ENCODE measurements at regions not wholly inside any gene's neighbourhood (a gene's known extent, or its start where the extent isn't known, plus 50 kb on each side); places are given as distances from the start of the nearest gene placed in this dataset.

DNA sequence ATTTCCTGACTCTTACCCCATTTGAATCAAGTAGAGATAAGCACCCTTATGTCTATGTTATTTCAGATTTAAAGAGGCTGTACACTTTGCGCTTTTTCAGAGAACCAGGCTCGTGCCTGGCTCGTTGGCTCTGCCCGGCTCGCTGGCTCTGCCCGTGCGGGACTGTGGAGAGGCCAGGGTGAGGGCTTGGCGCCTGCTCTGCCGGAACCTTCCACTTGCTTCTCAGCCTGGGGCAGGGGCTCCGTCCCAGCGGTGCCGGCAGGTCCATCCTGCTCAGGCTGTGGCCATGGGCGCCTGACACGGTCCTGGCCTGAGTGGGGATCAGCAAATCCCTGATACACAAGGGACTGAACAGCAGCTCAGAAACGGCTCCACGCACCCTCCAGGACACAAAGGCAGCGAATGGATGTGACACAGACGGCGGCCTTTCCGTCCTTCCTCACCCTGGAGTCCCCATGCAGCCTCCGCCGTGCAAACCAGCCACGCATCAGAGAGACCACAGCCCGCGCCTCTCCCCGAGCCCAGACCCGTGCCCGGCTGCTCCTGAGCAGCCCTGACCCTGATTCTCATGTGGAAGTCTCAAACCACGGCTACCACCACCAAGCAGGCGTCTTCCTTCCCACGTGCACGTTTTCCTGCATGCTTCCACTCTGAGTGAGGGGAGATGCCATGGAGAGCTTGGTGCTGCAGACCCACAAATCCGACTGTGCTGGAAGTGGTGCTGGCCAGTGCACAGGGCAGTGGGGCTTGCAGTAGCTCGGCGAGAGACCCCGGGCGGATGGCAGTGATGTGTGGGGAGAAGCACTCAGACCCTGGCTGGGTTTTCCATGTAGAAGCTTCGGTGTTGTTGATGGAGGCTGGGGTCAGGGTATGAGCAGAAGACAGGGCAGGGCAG is 233.9 kb downstream of the ERMARD start:
- WGBS, 2 donors (ENCODE audit: extremely low coverage in 2 of 2, insufficient read length in 2 of 2, insufficient replicate concordance in 1 of 2) = no CpG with 5 or more reads among the region's 38 CpGs
- peak overlapping the region; percentile 75 for H3K14ac ChIP-seq (ENCODE audit: low read length)
- no peak overlapping the region for H4K91ac ChIP-seq (ENCODE audit: low read depth, low read length, poor library complexity)
- no peaks in the 10 kb centered on the region for H3K9me3 ChIP-seq (replicated peaks in 1 of 2; ENCODE audit: control insufficient read depth in 2 of 2, insufficient read depth in 1 of 2, low read depth in 1 of 2, low read length in 2 of 2)
- no peaks in the 10 kb centered on the region for H3K27me3 ChIP-seq (ENCODE audit: control insufficient read depth in 3 of 3, insufficient read depth in 3 of 3, low read depth in 1 of 3, low read length in 3 of 3)
- H3K23ac ChIP-seq (ENCODE audit: low read depth, low read length, poor library complexity) = peak overlapping the region; percentile 19
- no peak overlapping the region for H2AFZ ChIP-seq (ENCODE audit: low read length)
- H3K79me1 ChIP-seq (ENCODE audit: low read depth, low read length) = peaks cover 1% of the 10 kb centered on the region
- H3K9ac ChIP-seq (ENCODE audit: low read depth, low read length, poor library complexity) = peak overlapping the region; percentile 12
- H2BK12ac ChIP-seq (ENCODE audit: low read length) = no peak overlapping the region
- no peak overlapping the region for H4K8ac ChIP-seq (ENCODE audit: low read depth, low read length)
- peak overlapping the region; percentile 60 for H2AK5ac ChIP-seq (ENCODE audit: low read depth, low read length)
- peak overlapping the region; percentile 38 for H3K18ac ChIP-seq (ENCODE audit: low read length)
- H2BK120ac ChIP-seq (ENCODE audit: low read depth, low read length) = no peak overlapping the region
- H3K4ac ChIP-seq (ENCODE audit: low read length) = no peak overlapping the region
- H3K4me1 ChIP-seq (ENCODE audit: control insufficient read depth in 2 of 2, insufficient read depth in 1 of 2, low read depth in 1 of 2, low read length in 2 of 2) = peaks cover 2 to 5% of the 10 kb centered on the region in 2 donors
- no peak for DNase-seq (ENCODE audit: low spot score)
- peaks cover 0 to 2% of the 10 kb centered on the region in 2 donors for H3K36me3 ChIP-seq (replicated peaks in 1 of 2; ENCODE audit: control insufficient read depth in 2 of 2, insufficient read depth in 2 of 2, low read length in 2 of 2)
- H2BK5ac ChIP-seq (ENCODE audit: low read length) = peak overlapping the region; percentile 29
- H3K4me2 ChIP-seq (ENCODE audit: insufficient read depth, low read length, poor library complexity, severe bottlenecking) = no peak overlapping the region
- H2BK15ac ChIP-seq (ENCODE audit: low read length) = peak overlapping the region; percentile 91
- no peak overlapping the region for H3K27ac ChIP-seq (replicated peaks; ENCODE audit: low read length)
- no peak overlapping the region for H3K4me3 ChIP-seq (ENCODE audit: low read length in 2 of 2)

GRCh38 chr6:169984181-169985120 is 233.0 kb downstream of the ERMARD start:
- H2AK5ac ChIP-seq (ENCODE audit: low read depth, low read length) = peak overlapping the region; percentile 68
- H3K27me3 ChIP-seq (ENCODE audit: control insufficient read depth in 3 of 3, insufficient read depth in 3 of 3, low read depth in 1 of 3, low read length in 3 of 3) = no peaks in the 10 kb centered on the region
- H3K27ac ChIP-seq (replicated peaks; ENCODE audit: low read length) = no peak overlapping the region
- no peak overlapping the region for H3K23ac ChIP-seq (ENCODE audit: low read depth, low read length, poor library complexity)
- H2BK15ac ChIP-seq (ENCODE audit: low read length) = peak overlapping the region; percentile 91
- peak overlapping the region; percentile 64 for H2BK120ac ChIP-seq (ENCODE audit: low read depth, low read length)
- H3K9ac ChIP-seq (ENCODE audit: low read depth, low read length, poor library complexity) = peak overlapping the region; percentile 50
- H3K4me3 ChIP-seq (ENCODE audit: low read length in 2 of 2) = no peak overlapping the region
- no peak overlapping the region for H4K91ac ChIP-seq (ENCODE audit: low read depth, low read length, poor library complexity)
- peak overlapping the region; percentile 75 for H2BK12ac ChIP-seq (ENCODE audit: low read length)
- H2BK5ac ChIP-seq (ENCODE audit: low read length) = no peak overlapping the region
- H2AFZ ChIP-seq (ENCODE audit: low read length) = no peak overlapping the region
- no peak overlapping the region for H3K4ac ChIP-seq (ENCODE audit: low read length)
- H3K36me3 ChIP-seq (replicated peaks in 1 of 2; ENCODE audit: control insufficient read depth in 2 of 2, insufficient read depth in 2 of 2, low read length in 2 of 2) = peaks cover 0 to under 1% of the 10 kb centered on the region in 2 donors
- no peak overlapping the region for H4K8ac ChIP-seq (ENCODE audit: low read depth, low read length)
- H3K9me3 ChIP-seq (replicated peaks in 1 of 2; ENCODE audit: control insufficient read depth in 2 of 2, insufficient read depth in 1 of 2, low read depth in 1 of 2, low read length in 2 of 2) = no peaks in the 10 kb centered on the region
- H3K4me2 ChIP-seq (ENCODE audit: insufficient read depth, low read length, poor library complexity, severe bottlenecking) = no peak overlapping the region
- H3K14ac ChIP-seq (ENCODE audit: low read length) = peak overlapping the region; percentile 84
- DNase-seq (ENCODE audit: low spot score) = no peak
- H3K18ac ChIP-seq (ENCODE audit: low read length) = peak overlapping the region; percentile 84
- H3K4me1 ChIP-seq (ENCODE audit: control insufficient read depth in 2 of 2, insufficient read depth in 1 of 2, low read depth in 1 of 2, low read length in 2 of 2) = peaks cover 2 to 4% of the 10 kb centered on the region in 2 donors
- WGBS, 2 donors (ENCODE audit: extremely low coverage in 2 of 2, insufficient read length in 2 of 2, insufficient replicate concordance in 1 of 2) = no CpG with 5 or more reads among the region's 40 CpGs
- H3K79me1 ChIP-seq (ENCODE audit: low read depth, low read length) = peaks cover 1% of the 10 kb centered on the region

DNA sequence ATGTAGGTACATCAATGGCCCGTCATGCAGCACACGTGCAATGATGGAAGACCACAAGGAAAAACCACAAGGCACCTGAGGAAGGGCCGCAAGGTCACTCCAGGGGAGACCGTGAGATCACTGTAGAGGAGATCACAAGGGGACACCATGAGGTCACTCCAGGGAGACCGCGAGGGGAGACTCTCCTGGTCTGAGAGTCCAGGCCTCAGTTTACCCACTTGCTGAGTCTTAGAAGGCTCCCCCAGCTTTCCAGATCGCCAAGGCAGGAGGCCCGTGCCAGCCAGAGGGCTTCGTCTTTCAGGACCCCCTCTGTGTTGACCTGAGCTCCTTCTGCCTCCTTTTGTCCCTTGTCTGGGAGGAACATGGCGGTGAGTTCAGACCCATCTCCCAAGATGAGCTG is 232.2 kb downstream of the ERMARD start:
- Histone ChIP-seq H3K4me1 (ENCODE audit: control insufficient read depth in 2 of 2, insufficient read depth in 1 of 2, low read depth in 1 of 2, low read length in 2 of 2) (peaks cover 2 to 4% of the 10 kb centered on the region in 2 donors), H4K91ac (ENCODE audit: low read depth, low read length, poor library complexity) (no peak overlapping the region), H2AFZ (ENCODE audit: low read length) (no peak overlapping the region), H2BK120ac (ENCODE audit: low read depth, low read length) (no peak overlapping the region), H3K9me3 (replicated peaks in 1 of 2; ENCODE audit: control insufficient read depth in 2 of 2, insufficient read depth in 1 of 2, low read depth in 1 of 2, low read length in 2 of 2) (no peaks in the 10 kb centered on the region), H2BK15ac (ENCODE audit: low read length) (peak overlapping the region; percentile 2), H3K14ac (ENCODE audit: low read length) (peak overlapping the region; percentile 84), H3K27ac (replicated peaks; ENCODE audit: low read length) (no peak overlapping the region), H3K4ac (ENCODE audit: low read length) (no peak overlapping the region), H3K9ac (ENCODE audit: low read depth, low read length, poor library complexity) (no peak overlapping the region), H3K18ac (ENCODE audit: low read length) (peak overlapping the region; percentile 27), H3K4me2 (ENCODE audit: insufficient read depth, low read length, poor library complexity, severe bottlenecking) (no peak overlapping the region), H3K23ac (ENCODE audit: low read depth, low read length, poor library complexity) (no peak overlapping the region), H2BK12ac (ENCODE audit: low read length) (no peak overlapping the region), H2BK5ac (ENCODE audit: low read length) (peak overlapping the region; percentile 16), H3K79me1 (ENCODE audit: low read depth, low read length) (peaks cover 1% of the 10 kb centered on the region), H2AK5ac (ENCODE audit: low read depth, low read length) (peak overlapping the region; percentile 53), H3K4me3 (ENCODE audit: low read length in 2 of 2) (no peak overlapping the region), H3K27me3 (ENCODE audit: control insufficient read depth in 3 of 3, insufficient read depth in 3 of 3, low read depth in 1 of 3, low read length in 3 of 3) (no peaks in the 10 kb centered on the region), H4K8ac (ENCODE audit: low read depth, low read length) (no peak overlapping the region), H3K36me3 (replicated peaks in 1 of 2; ENCODE audit: control insufficient read depth in 2 of 2, insufficient read depth in 2 of 2, low read length in 2 of 2) (no peaks in the 10 kb centered on the region)
- no CpG with 5 or more reads among the region's 10 CpGs for WGBS, 2 donors (ENCODE audit: extremely low coverage in 2 of 2, insufficient read length in 2 of 2, insufficient replicate concordance in 1 of 2)
- no peak for DNase-seq (ENCODE audit: low spot score)
